Left renal pelvis (tissue), 4 donors: ENCODE measurements at regions not wholly inside any gene's neighbourhood (a gene's known extent, or its start where the extent isn't known, plus 50 kb on each side); places are given as distances from the start of the nearest gene placed in this dataset.
A peak's percentile ranks its signal among the peaks of the same experiment; 100 is the strongest.

Experiments
- DNase-seq, 4 donors: peaks; one replicate each; pipeline ENCODE4 v3.0.0-alpha.2; 2013; ENCODE audit warnings: low read depth in 4 of 4, low spot score in 3 of 4

- no peak for DNase-seq
Observed at GRCh38 chr7:121575194-121575765, 179.2 kb upstream of the FAM3C start.

- DNase-seq, result no peak
Observed at GRCh38 chr7:121574109-121574508, 178.0 kb upstream of the FAM3C start.

GRCh38 chr7:121572615-121573014 lies 176.5 kb upstream of the FAM3C start:
- no peak for DNase-seq

GRCh38 chr7:121570365-121570764 lies 174.3 kb upstream of the FAM3C start:
- no peak for DNase-seq

- no peak for DNase-seq
Observed at GRCh38 chr7:121563177-121563576, 167.1 kb upstream of the FAM3C start.

GRCh38 chr7:121562259-121562658 lies 166.2 kb upstream of the FAM3C start:
- DNase-seq, result no peak

- DNase-seq, result no peak
Observed at GRCh38 chr7:121561717-121562116, 165.6 kb upstream of the FAM3C start.

GRCh38 chr7:121560267-121560990 lies 164.3 kb upstream of the FAM3C start:
- no peak for DNase-seq

- no peak for DNase-seq
Observed at GRCh38 chr7:121558288-121558687, 162.2 kb upstream of the FAM3C start.

- DNase-seq, result no peak
Observed at GRCh38 chr7:121557034-121557892, 161.2 kb upstream of the FAM3C start.

- no peak for DNase-seq
Observed at GRCh38 chr7:121555558-121555957, 159.4 kb upstream of the FAM3C start.

GRCh38 chr7:121547544-121548092 lies 151.5 kb upstream of the FAM3C start:
- DNase-seq, result peak in 3 of 4 donors; percentile 15 to 36 (median 26)

- no peak for DNase-seq
Observed at GRCh38 chr7:121546632-121547543, 150.8 kb upstream of the FAM3C start.

GRCh38 chr7:121545418-121545817 lies 149.3 kb upstream of the FAM3C start:
- no peak for DNase-seq

- DNase-seq, result peak in 3 of 4 donors; percentile 14 to 42 (median 29)
Observed at GRCh38 chr7:121544726-121545125, 148.6 kb upstream of the FAM3C start.

GRCh38 chr7:121544238-121544637 lies 148.1 kb upstream of the FAM3C start:
- DNase-seq, result no peak

- no peak for DNase-seq
Observed at GRCh38 chr7:121541457-121541856, 145.3 kb upstream of the FAM3C start.

GRCh38 chr7:121540138-121540537 lies 144.0 kb upstream of the FAM3C start:
- no peak for DNase-seq

- DNase-seq, result no peak
Observed at GRCh38 chr7:121537031-121537430, 140.9 kb upstream of the FAM3C start.
